IPS-15b (cell line): ENCODE measurements at regions not wholly inside any gene's neighbourhood (a gene's known extent, or its start where the extent isn't known, plus 50 kb on each side); places are given as distances from the start of the nearest gene placed in this dataset.
"Not testable (repeated sequence)": the region's sequence is repeated elsewhere in the genome, so short reads cannot be mapped to it uniquely, and the experiment has no call there.

Experiments used
- H3K27me3 ChIP-seq: one replicate; pipeline ENCODE4 v1.6.1; 2013; ENCODE audit warnings: low read length; ENCODE audit not compliant: control insufficient read depth, insufficient read depth
- H3K36me3 ChIP-seq: one replicate; pipeline ENCODE4 v1.6.1; 2013; ENCODE audit warnings: low read length; ENCODE audit not compliant: control insufficient read depth, insufficient read depth
- H3K4me1 ChIP-seq: one replicate; pipeline ENCODE4 v1.6.1; 2013; ENCODE audit warnings: mild to moderate bottlenecking, low read length; ENCODE audit not compliant: control insufficient read depth, insufficient read depth
- H3K4me3 ChIP-seq: one replicate; pipeline ENCODE4 v1.5.1; 2013; ENCODE audit warnings: low read depth, low read length
- H3K9ac ChIP-seq: one replicate; pipeline ENCODE4 v1.6.1; 2013; ENCODE audit warnings: low read depth, mild to moderate bottlenecking, low read length
- H3K9me3 ChIP-seq: one replicate; pipeline ENCODE4 v1.6.1; 2013; ENCODE audit warnings: mild to moderate bottlenecking, low read length; ENCODE audit not compliant: control insufficient read depth, insufficient read depth

- Histone ChIP-seq H3K36me3 (no peaks in the 10 kb centered on the region), H3K9ac (no peak overlapping the region), H3K9me3 (no peaks in the 10 kb centered on the region), H3K4me1 (no peaks in the 10 kb centered on the region), H3K4me3 (no peak overlapping the region), H3K27me3 (no peaks in the 10 kb centered on the region)
These were observed 704.4 kb upstream of the PCDH20 start for GRCh38 chr13:62119739-62120700.

- no peaks in the 10 kb centered on the region for H3K27me3 ChIP-seq
- H3K36me3 ChIP-seq: no peaks in the 10 kb centered on the region
- no peaks in the 10 kb centered on the region for H3K4me1 ChIP-seq
- H3K9me3 ChIP-seq: no peaks in the 10 kb centered on the region
- H3K4me3 ChIP-seq: no peak overlapping the region
- H3K9ac ChIP-seq: no peak overlapping the region
These were observed 700.2 kb upstream of the PCDH20 start for GRCh38 chr13:62115831-62116230.

- H3K27me3 ChIP-seq: no peaks in the 10 kb centered on the region
- no peak overlapping the region for H3K4me3 ChIP-seq
- H3K9me3 ChIP-seq: no peaks in the 10 kb centered on the region
- no peaks in the 10 kb centered on the region for H3K36me3 ChIP-seq
- no peak overlapping the region for H3K9ac ChIP-seq
- H3K4me1 ChIP-seq: no peaks in the 10 kb centered on the region
These were observed 697.5 kb upstream of the PCDH20 start for GRCh38 chr13:62113179-62113578.

GRCh38 chr13:62110079-62110478, 694.4 kb upstream of the PCDH20 start:
- no peak overlapping the region for H3K9ac ChIP-seq
- H3K9me3 ChIP-seq: no peaks in the 10 kb centered on the region
- H3K4me1 ChIP-seq: no peaks in the 10 kb centered on the region
- no peaks in the 10 kb centered on the region for H3K27me3 ChIP-seq
- H3K36me3 ChIP-seq: no peaks in the 10 kb centered on the region
- H3K4me3 ChIP-seq: no peak overlapping the region

GRCh38 chr13:62104136-62104535, 688.5 kb upstream of the PCDH20 start:
- H3K4me1 ChIP-seq, H3K9me3 ChIP-seq, H3K4me3 ChIP-seq, H3K9ac ChIP-seq, H3K36me3 ChIP-seq, H3K27me3 ChIP-seq: not testable (repeated sequence)

- Histone ChIP-seq H3K36me3 (no peaks in the 10 kb centered on the region), H3K4me1 (no peaks in the 10 kb centered on the region), H3K9ac (no peak overlapping the region), H3K27me3 (no peaks in the 10 kb centered on the region), H3K9me3 (no peaks in the 10 kb centered on the region), H3K4me3 (no peak overlapping the region)
These were observed 681.0 kb upstream of the PCDH20 start for GRCh38 chr13:62096652-62097051.

- Histone ChIP-seq H3K27me3 (no peaks in the 10 kb centered on the region), H3K4me3 (no peak overlapping the region), H3K36me3 (no peaks in the 10 kb centered on the region), H3K9me3 (no peaks in the 10 kb centered on the region), H3K9ac (no peak overlapping the region), H3K4me1 (no peaks in the 10 kb centered on the region)
These were observed 679.3 kb upstream of the PCDH20 start for GRCh38 chr13:62094932-62095331.

- no peaks in the 10 kb centered on the region for H3K9me3 ChIP-seq
- H3K4me3 ChIP-seq: no peak overlapping the region
- no peak overlapping the region for H3K9ac ChIP-seq
- H3K4me1 ChIP-seq: no peaks in the 10 kb centered on the region
- H3K36me3 ChIP-seq: no peaks in the 10 kb centered on the region
- no peaks in the 10 kb centered on the region for H3K27me3 ChIP-seq
These were observed 678.5 kb upstream of the PCDH20 start for GRCh38 chr13:62093984-62094780.

GRCh38 chr13:62092949-62093348, 677.3 kb upstream of the PCDH20 start:
- H3K9me3 ChIP-seq: no peaks in the 10 kb centered on the region
- no peaks in the 10 kb centered on the region for H3K4me1 ChIP-seq
- no peak overlapping the region for H3K4me3 ChIP-seq
- no peak overlapping the region for H3K9ac ChIP-seq
- H3K27me3 ChIP-seq: no peaks in the 10 kb centered on the region
- no peaks in the 10 kb centered on the region for H3K36me3 ChIP-seq

GRCh38 chr13:62092536-62092935, 676.9 kb upstream of the PCDH20 start:
- Histone ChIP-seq H3K4me1 (no peaks in the 10 kb centered on the region), H3K4me3 (no peak overlapping the region), H3K9ac (no peak overlapping the region), H3K36me3 (no peaks in the 10 kb centered on the region), H3K9me3 (no peaks in the 10 kb centered on the region), H3K27me3 (no peaks in the 10 kb centered on the region)

- no peaks in the 10 kb centered on the region for H3K9me3 ChIP-seq
- no peak overlapping the region for H3K9ac ChIP-seq
- no peaks in the 10 kb centered on the region for H3K27me3 ChIP-seq
- no peak overlapping the region for H3K4me3 ChIP-seq
- H3K4me1 ChIP-seq: peaks cover 10% of the 10 kb centered on the region
- no peaks in the 10 kb centered on the region for H3K36me3 ChIP-seq
These were observed 672.5 kb upstream of the PCDH20 start for GRCh38 chr13:62088165-62088564.

- Histone ChIP-seq H3K4me1 (peaks cover 10% of the 10 kb centered on the region), H3K9ac (no peak overlapping the region), H3K4me3 (no peak overlapping the region), H3K36me3 (no peaks in the 10 kb centered on the region), H3K27me3 (no peaks in the 10 kb centered on the region), H3K9me3 (no peaks in the 10 kb centered on the region)
These were observed 671.5 kb upstream of the PCDH20 start for GRCh38 chr13:62087124-62087523.
